ENCODE measurements at regions not wholly inside any gene's neighbourhood (a gene's known extent, or its start where the extent isn't known, plus 50 kb on each side); places are given as distances from the start of the nearest gene placed in this dataset.

DNA sequence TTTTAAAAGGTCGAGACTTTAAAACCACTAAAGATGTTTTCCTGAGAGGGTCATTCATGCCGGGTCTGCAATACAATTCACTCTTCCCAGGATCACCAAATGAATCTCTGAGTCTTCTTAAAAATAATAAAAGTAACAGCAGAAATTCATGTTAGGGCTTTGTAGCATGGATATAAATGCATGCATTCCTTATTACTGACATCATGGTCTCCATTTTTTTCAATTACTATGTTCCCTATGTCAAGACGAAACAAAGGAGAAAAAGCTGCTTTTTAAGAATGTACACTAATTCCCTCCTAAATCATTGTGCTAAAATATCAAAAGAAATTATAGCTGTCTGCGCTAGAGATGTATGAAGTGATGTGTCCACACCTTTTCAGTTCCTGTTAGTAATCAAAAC is 789.9 kb upstream of the LRRC4C start:
- TF ChIP-seq, protein P1, sequence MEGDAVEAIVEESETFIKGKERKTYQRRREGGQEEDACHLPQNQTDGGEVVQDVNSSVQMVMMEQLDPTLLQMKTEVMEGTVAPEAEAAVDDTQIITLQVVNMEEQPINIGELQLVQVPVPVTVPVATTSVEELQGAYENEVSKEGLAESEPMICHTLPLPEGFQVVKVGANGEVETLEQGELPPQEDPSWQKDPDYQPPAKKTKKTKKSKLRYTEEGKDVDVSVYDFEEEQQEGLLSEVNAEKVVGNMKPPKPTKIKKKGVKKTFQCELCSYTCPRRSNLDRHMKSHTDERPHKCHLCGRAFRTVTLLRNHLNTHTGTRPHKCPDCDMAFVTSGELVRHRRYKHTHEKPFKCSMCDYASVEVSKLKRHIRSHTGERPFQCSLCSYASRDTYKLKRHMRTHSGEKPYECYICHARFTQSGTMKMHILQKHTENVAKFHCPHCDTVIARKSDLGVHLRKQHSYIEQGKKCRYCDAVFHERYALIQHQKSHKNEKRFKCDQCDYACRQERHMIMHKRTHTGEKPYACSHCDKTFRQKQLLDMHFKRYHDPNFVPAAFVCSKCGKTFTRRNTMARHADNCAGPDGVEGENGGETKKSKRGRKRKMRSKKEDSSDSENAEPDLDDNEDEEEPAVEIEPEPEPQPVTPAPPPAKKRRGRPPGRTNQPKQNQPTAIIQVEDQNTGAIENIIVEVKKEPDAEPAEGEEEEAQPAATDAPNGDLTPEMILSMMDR (conservative IDR thresholded peaks at IDR 0.05 in 1 of 2, IDR thresholded peaks at IDR 0.05 in 1 of 2; ENCODE audit: extremely low read depth in 1 of 2, insufficient read depth in 1 of 2, low read depth in 1 of 2, low read length in 2 of 2), result no peak
- TF ChIP-seq EZH2 (IDR thresholded peaks at IDR 0.05; ENCODE audit: borderline replicate concordance, low read length), result no peak
